GM23338 (cell line): ENCODE measurements at regions not wholly inside any gene's neighbourhood (a gene's known extent, or its start where the extent isn't known, plus 50 kb on each side); places are given as distances from the start of the nearest gene placed in this dataset.

Source experiments
- ATAC-seq: fragments of 200-7000 bp; cut with Tn5 transposase; 3 replicates; pipeline ENCODE4 v1.9.1; 2020
- DNase-seq: peaks from one replicate; pipeline ENCODE4 v3.0.0-alpha.2; 2015; ENCODE audit warnings: low spot score
- H2AFZ ChIP-seq: fragments of 200-600 bp; sonication (generic); 2 replicates; pipeline ENCODE4 v1.8.0; 2016; ENCODE audit warnings: antibody characterized with exemption, mild to moderate bottlenecking, moderate library complexity
- H3F3A ChIP-seq: fragments of 200-600 bp; sonication (generic); replicated peaks from 2 replicates; pipeline ENCODE4 v1.8.0; 2017; ENCODE audit warnings: antibody characterized with exemption, mixed run types, low read depth
- H3K27ac ChIP-seq: fragments of 200-600 bp; sonication (generic); 2 replicates; pipeline ENCODE4 v1.6.1; 2016; ENCODE audit warnings: low read depth
- H3K27me3 ChIP-seq: fragments of 200-600 bp; sonication (generic); 2 replicates; pipeline ENCODE4 v1.8.0; 2016; ENCODE audit warnings: mild to moderate bottlenecking, mixed run types, moderate library complexity; ENCODE audit not compliant: insufficient read depth
- H3K36me3 ChIP-seq: fragments of 200-600 bp; sonication (generic); 2 replicates; pipeline ENCODE4 v1.8.0; 2016; ENCODE audit warnings: mild to moderate bottlenecking; ENCODE audit not compliant: insufficient read depth
- H3K4me1 ChIP-seq: fragments of 200-600 bp; sonication (generic); 2 replicates; pipeline ENCODE4 v1.8.0; 2016; ENCODE audit warnings: mild to moderate bottlenecking, moderate library complexity; ENCODE audit not compliant: insufficient read depth
- H3K4me2 ChIP-seq: fragments of 200-600 bp; sonication (generic); 2 replicates; pipeline ENCODE4 v1.7.1; 2017; ENCODE audit warnings: mixed run types
- H3K4me3 ChIP-seq: fragments of 200-600 bp; sonication (generic); 2 replicates; pipeline ENCODE4 v1.6.1; 2016; ENCODE audit warnings: mixed run types
- H3K79me2 ChIP-seq: fragments of 200-600 bp; sonication (generic); replicated peaks from 2 replicates; pipeline ENCODE4 v1.8.0; 2017; ENCODE audit warnings: mild to moderate bottlenecking; ENCODE audit not compliant: insufficient read depth
- H3K9me2 ChIP-seq: fragments of 200-600 bp; sonication (generic); 2 replicates; pipeline ENCODE4 v1.8.0; 2017; ENCODE audit not compliant: insufficient read depth
- H4K20me1 ChIP-seq: fragments of 200-600 bp; sonication (generic); replicated peaks from 2 replicates; pipeline ENCODE4 v1.8.0; 2017; ENCODE audit warnings: mild to moderate bottlenecking; ENCODE audit not compliant: insufficient read depth
- H3K27ac Mint-ChIP-seq: 2 replicates; pipeline ENCODE4 v1.8.0; 2020; ENCODE audit warnings: inconsistent platforms, mild to moderate bottlenecking, moderate library complexity, mixed read lengths
- H3K27me3 Mint-ChIP-seq: 3 replicates; pipeline ENCODE4 v1.8.0; 2022; ENCODE audit warnings: low read depth, mild to moderate bottlenecking, moderate library complexity, mixed read lengths, inconsistent platforms; ENCODE audit not compliant: insufficient read depth, poor library complexity
- H3K36me3 Mint-ChIP-seq: 3 replicates; pipeline ENCODE4 v1.8.0; 2021; ENCODE audit warnings: low read depth, mild to moderate bottlenecking, inconsistent platforms, moderate library complexity, mixed read lengths
- H3K4me1 Mint-ChIP-seq: 3 replicates; pipeline ENCODE4 v1.8.0; 2020; ENCODE audit warnings: mild to moderate bottlenecking, inconsistent platforms, mixed read lengths
- H3K4me3 Mint-ChIP-seq: 3 replicates; pipeline ENCODE4 v1.8.0; 2021; ENCODE audit warnings: moderate library complexity, mild to moderate bottlenecking, inconsistent platforms, mixed read lengths
- H3K9me3 Mint-ChIP-seq: 3 replicates; pipeline ENCODE4 v1.8.0; 2020; ENCODE audit warnings: moderate library complexity, mild to moderate bottlenecking, inconsistent platforms, mixed read lengths
- CTCF ChIP-seq, 2 experiments: fragments of 200-600 bp in 1 of 2; sonication (generic) in 1 of 2; conservative IDR thresholded peaks; 2 replicates each; pipeline versions ENCODE4 v1.5.1 to v1.6.1; 2016 to 2017; ENCODE audit warnings: antibody characterized with exemption in 2 of 2, low read depth in 2 of 2, mild to moderate bottlenecking in 2 of 2, moderate library complexity in 1 of 2
- ETS1 ChIP-seq: IDR thresholded peaks from 2 replicates; pipeline ENCODE4 v1.6.1; 2016; ENCODE audit warnings: antibody characterized with exemption
- EZH2phosphoT487 ChIP-seq: fragments of 200-600 bp; sonication (generic); IDR thresholded peaks from one replicate; pipeline ENCODE4 v1.8.1; 2018; ENCODE audit warnings: antibody characterized with exemption; ENCODE audit not compliant: unreplicated experiment
- JUNB ChIP-seq: IDR thresholded peaks from one replicate; pipeline ENCODE4 v1.6.1; 2016; ENCODE audit warnings: antibody characterized with exemption; ENCODE audit not compliant: unreplicated experiment
- NANOG ChIP-seq: IDR thresholded peaks from 2 replicates; pipeline ENCODE4 v1.6.1; 2016; ENCODE audit warnings: antibody characterized with exemption, borderline replicate concordance
- POLR2AphosphoS5 ChIP-seq: IDR thresholded peaks from 2 replicates; pipeline ENCODE4 v1.6.1; 2016; ENCODE audit warnings: antibody characterized with exemption, low read depth
- REST ChIP-seq: IDR thresholded peaks from one replicate; pipeline ENCODE4 v1.6.1; 2018; ENCODE audit warnings: antibody characterized with exemption; ENCODE audit not compliant: unreplicated experiment
- STAT1 ChIP-seq: IDR thresholded peaks from one replicate; pipeline ENCODE4 v1.6.1; 2016; ENCODE audit warnings: antibody characterized with exemption; ENCODE audit not compliant: unreplicated experiment
- ZNF114 ChIP-seq: fragments of 250-450 bp; sonication (Bioruptor Pico); IDR thresholded peaks from 2 replicates; pipeline ENCODE4 v1.5.0; 2020; ENCODE audit warnings: mild to moderate bottlenecking, moderate library complexity
- ZNF331 ChIP-seq: fragments of 250-450 bp; sonication (Bioruptor Pico); IDR thresholded peaks from 2 replicates; pipeline ENCODE4 v1.5.0; 2020; ENCODE audit warnings: low read depth, mild to moderate bottlenecking, moderate library complexity
- ZNF462 ChIP-seq: fragments of 250-450 bp; sonication (Bioruptor Pico); IDR thresholded peaks from 2 replicates; pipeline ENCODE4 v1.5.0; 2020; ENCODE audit warnings: mild to moderate bottlenecking, moderate library complexity

GRCh38 chr11:80523057-80523456 lies 1082.2 kb upstream of the TENM4 start (continued):
- TF ChIP-seq CTCF (conservative IDR thresholded peaks at IDR 0.05; ENCODE audit: low read depth in 2 of 2) (no peak), ZNF114 (CRISPR knock-in tag) (no peak)

GRCh38 chr11:80521592-80521991 lies 1080.8 kb upstream of the TENM4 start:
- H3K27me3 Mint-ChIP-seq: no peaks in the 10 kb centered on the region
- H3K4me3 Mint-ChIP-seq: no peak overlapping the region
- H3K4me1 Mint-ChIP-seq: no peaks in the 10 kb centered on the region
- Histone ChIP-seq H3K27me3 (no peaks in the 10 kb centered on the region), H3K4me1 (no peaks in the 10 kb centered on the region), H3K9me2 (no peaks in the 10 kb centered on the region), H3K36me3 (no peaks in the 10 kb centered on the region), H3K4me2 (no peak overlapping the region), H3K4me3 (no peak overlapping the region), H3F3A (no peaks in the 10 kb centered on the region), H2AFZ (no peak overlapping the region), H3K27ac (no peak overlapping the region), H3K79me2 (no peaks in the 10 kb centered on the region), H4K20me1 (no peaks in the 10 kb centered on the region)
- H3K36me3 Mint-ChIP-seq: no peaks in the 10 kb centered on the region
- no peak overlapping the region for H3K27ac Mint-ChIP-seq
- no peaks in the 10 kb centered on the region; the same call in 2 of the 3 replicates for H3K9me3 Mint-ChIP-seq
- no peak for DNase-seq
- no peak for ATAC-seq
- TF ChIP-seq ETS1: no peak
- TF ChIP-seq POLR2AphosphoS5: no peak
- no peak for TF ChIP-seq EZH2phosphoT487
- TF ChIP-seq ZNF114 (CRISPR knock-in tag): no peak
- no peak for TF ChIP-seq STAT1
- no peak for TF ChIP-seq ZNF462 (CRISPR knock-in tag)
- no peak for TF ChIP-seq JUNB
- no peak for TF ChIP-seq ZNF331 (CRISPR knock-in tag)
- no peak for TF ChIP-seq CTCF (conservative IDR thresholded peaks at IDR 0.05; ENCODE audit: low read depth in 2 of 2)
- no peak for TF ChIP-seq REST
- TF ChIP-seq NANOG: no peak
